GM15510 (cell line): ENCODE measurements at regions not wholly inside any gene's neighbourhood (a gene's known extent, or its start where the extent isn't known, plus 50 kb on each side); places are given as distances from the start of the nearest gene placed in this dataset.

Source experiments
- POLR2A ChIP-seq: IDR thresholded peaks from 3 replicates; pipeline ENCODE4 v1.6.1; 2011; ENCODE audit warnings: borderline replicate concordance; ENCODE audit not compliant: insufficient read length; ENCODE audit errors: extremely low read depth

- no peak for TF ChIP-seq POLR2A
Observed at GRCh38 chr22:22740560-22741276, 96.3 kb downstream of the GGTLC2 start.

GRCh38 chr22:22741843-22742242, 97.4 kb downstream of the GGTLC2 start:
- no peak for TF ChIP-seq POLR2A

- TF ChIP-seq POLR2A = no peak
Observed at GRCh38 chr22:22742641-22743040, 98.2 kb downstream of the GGTLC2 start.

GRCh38 chr22:22743128-22743760, 98.8 kb downstream of the GGTLC2 start:
- no peak for TF ChIP-seq POLR2A

- no peak for TF ChIP-seq POLR2A
Observed at GRCh38 chr22:22744412-22745224, 100.2 kb downstream of the GGTLC2 start.

GRCh38 chr22:22745225-22746060, 101.0 kb downstream of the GGTLC2 start:
- TF ChIP-seq POLR2A = no peak

- TF ChIP-seq POLR2A = no peak
Observed at GRCh38 chr22:22746061-22746962, 101.9 kb downstream of the GGTLC2 start.

- no peak for TF ChIP-seq POLR2A
Observed at GRCh38 chr22:22746963-22747933, 102.8 kb downstream of the GGTLC2 start.

GRCh38 chr22:22748297-22748743, 103.9 kb downstream of the GGTLC2 start:
- no peak for TF ChIP-seq POLR2A

- TF ChIP-seq POLR2A = no peak
Observed at GRCh38 chr22:22748756-22749155, 104.3 kb downstream of the GGTLC2 start.

GRCh38 chr22:22749167-22749758, 104.8 kb downstream of the GGTLC2 start:
- no peak for TF ChIP-seq POLR2A
